ENCODE measurements at regions not wholly inside any gene's neighbourhood (a gene's known extent, or its start where the extent isn't known, plus 50 kb on each side); places are given as distances from the start of the nearest gene placed in this dataset.

GRCh38 chr20:54340206-54340605, 132.3 kb downstream of the PFDN4 start:
- Histone ChIP-seq H3K36me3 (replicated peaks in 1 of 2; ENCODE audit: control extremely low read depth in 1 of 2, control insufficient read depth in 1 of 2, extremely low read depth in 1 of 2, insufficient read depth in 2 of 2, low read length in 1 of 2) (no peaks in the 10 kb centered on the region), H2AFZ (ENCODE audit: insufficient read depth, low read depth, low read length, poor library complexity, severe bottlenecking) (no peak overlapping the region), H3K9me3 (ENCODE audit: control extremely low read depth in 1 of 3, control insufficient read depth in 2 of 3, insufficient read depth in 1 of 3, low read length in 2 of 3) (peaks cover 0 to 3% (median 2%) of the 10 kb centered on the region in 3 donors), H3K27me3 (replicated peaks in 1 of 4; ENCODE audit: control extremely low read depth in 1 of 4, control insufficient read depth in 3 of 4, insufficient read depth in 4 of 4, low read length in 3 of 4) (no peaks in the 10 kb centered on the region), H3K27ac (ENCODE audit: low read length in 2 of 2) (no peak overlapping the region), H3K9ac (ENCODE audit: low read length) (no peak overlapping the region), H3K79me2 (ENCODE audit: control insufficient read depth, insufficient read depth, low read length) (no peaks in the 10 kb centered on the region), H3K4me1 (ENCODE audit: control insufficient read depth in 2 of 2, insufficient read depth in 2 of 2, low read length in 2 of 2) (no peaks in the 10 kb centered on the region), H4K20me1 (ENCODE audit: control insufficient read depth, insufficient read depth, low read length, poor library complexity, severe bottlenecking) (no peaks in the 10 kb centered on the region), H3K4me2 (replicated peaks; ENCODE audit: low read depth, low read length, poor library complexity, severe bottlenecking) (no peak overlapping the region), H3K4me3 (ENCODE audit: control extremely low read depth in 1 of 5, extremely low read depth in 1 of 5, insufficient read depth in 1 of 5, low read depth in 2 of 5, low read length in 4 of 5) (no peak overlapping the region)
- Mint-ChIP-seq H3K9me3 (ENCODE audit: insufficient read depth) (peaks cover 5% of the 10 kb centered on the region), H3K27ac (no peak overlapping the region), H3K4me1 (no peaks in the 10 kb centered on the region), H3K4me3 (no peak overlapping the region), H3K27me3 (peaks cover 6% of the 10 kb centered on the region)
- ATAC-seq (ENCODE audit: low read depth) (no peak), DNase-seq (no peak)
- POLR2A ChIA-PET = no interaction called here
- no CpG with 5 or more reads among the region's 1 CpG for WGBS (ENCODE audit: insufficient coverage)
- intact Hi-C loops (cut with micrococcal nuclease) = no loop called here
- TF ChIP-seq CTCF (IDR thresholded peaks at IDR 0.05) (no peak), EZH2 (IDR thresholded peaks at IDR 0.05; ENCODE audit: borderline replicate concordance, insufficient read depth, low read depth, low read length, poor library complexity, severe bottlenecking) (no peak)
- CTCF ChIA-PET = no interaction called here

- no peak for TF ChIP-seq CTCF (IDR thresholded peaks at IDR 0.05)
- no peak for TF ChIP-seq EZH2 (IDR thresholded peaks at IDR 0.05; ENCODE audit: borderline replicate concordance, insufficient read depth, low read depth, low read length, poor library complexity, severe bottlenecking)
- ATAC-seq (ENCODE audit: low read depth) (no peak), DNase-seq (no peak)
- CTCF ChIA-PET = no interaction called here
- Histone ChIP-seq H3K9me3 (ENCODE audit: control extremely low read depth in 1 of 3, control insufficient read depth in 2 of 3, insufficient read depth in 1 of 3, low read length in 2 of 3) (peaks cover 0 to 3% (median 2%) of the 10 kb centered on the region in 3 donors), H3K9ac (ENCODE audit: low read length) (no peak overlapping the region), H3K4me1 (ENCODE audit: control insufficient read depth in 2 of 2, insufficient read depth in 2 of 2, low read length in 2 of 2) (no peaks in the 10 kb centered on the region), H2AFZ (ENCODE audit: insufficient read depth, low read depth, low read length, poor library complexity, severe bottlenecking) (no peak overlapping the region), H3K27ac (ENCODE audit: low read length in 2 of 2) (no peak overlapping the region), H3K79me2 (ENCODE audit: control insufficient read depth, insufficient read depth, low read length) (no peaks in the 10 kb centered on the region), H3K27me3 (replicated peaks in 1 of 4; ENCODE audit: control extremely low read depth in 1 of 4, control insufficient read depth in 3 of 4, insufficient read depth in 4 of 4, low read length in 3 of 4) (no peaks in the 10 kb centered on the region), H3K36me3 (replicated peaks in 1 of 2; ENCODE audit: control extremely low read depth in 1 of 2, control insufficient read depth in 1 of 2, extremely low read depth in 1 of 2, insufficient read depth in 2 of 2, low read length in 1 of 2) (no peaks in the 10 kb centered on the region), H3K4me3 (ENCODE audit: control extremely low read depth in 1 of 5, extremely low read depth in 1 of 5, insufficient read depth in 1 of 5, low read depth in 2 of 5, low read length in 4 of 5) (no peak overlapping the region), H4K20me1 (ENCODE audit: control insufficient read depth, insufficient read depth, low read length, poor library complexity, severe bottlenecking) (no peaks in the 10 kb centered on the region), H3K4me2 (replicated peaks; ENCODE audit: low read depth, low read length, poor library complexity, severe bottlenecking) (no peak overlapping the region)
- Mint-ChIP-seq H3K4me1 (no peaks in the 10 kb centered on the region), H3K27me3 (peaks cover 5% of the 10 kb centered on the region), H3K4me3 (no peak overlapping the region), H3K27ac (no peak overlapping the region), H3K9me3 (ENCODE audit: insufficient read depth) (peaks cover 4% of the 10 kb centered on the region)
- POLR2A ChIA-PET = no interaction called here
- intact Hi-C loops (cut with micrococcal nuclease) = no loop called here
- WGBS (ENCODE audit: insufficient coverage) = 55% methylated on average over 2 of the region's 4 CpGs
These were observed 132.8 kb downstream of the PFDN4 start for GRCh38 chr20:54340667-54341081.

Measured in B cell (primary cell).